PC-9 (cell line): ENCODE measurements at regions not wholly inside any gene's neighbourhood (a gene's known extent, or its start where the extent isn't known, plus 50 kb on each side); places are given as distances from the start of the nearest gene placed in this dataset.

Experiments
- EZH2 ChIP-seq: fragments of 200-600 bp; sonication (generic); IDR thresholded peaks from 2 replicates; pipeline ENCODE4 v1.8.0; 2017; ENCODE audit warnings: antibody characterized with exemption, low read depth
- TF ChIP-seq, protein P1 (sequence below): fragments of 200-600 bp; sonication (generic); conservative IDR thresholded peaks from 2 replicates; pipeline ENCODE4 v1.6.1; 2017; ENCODE audit warnings: mixed run types, antibody characterized with exemption, mild to moderate bottlenecking, moderate library complexity

DNA sequence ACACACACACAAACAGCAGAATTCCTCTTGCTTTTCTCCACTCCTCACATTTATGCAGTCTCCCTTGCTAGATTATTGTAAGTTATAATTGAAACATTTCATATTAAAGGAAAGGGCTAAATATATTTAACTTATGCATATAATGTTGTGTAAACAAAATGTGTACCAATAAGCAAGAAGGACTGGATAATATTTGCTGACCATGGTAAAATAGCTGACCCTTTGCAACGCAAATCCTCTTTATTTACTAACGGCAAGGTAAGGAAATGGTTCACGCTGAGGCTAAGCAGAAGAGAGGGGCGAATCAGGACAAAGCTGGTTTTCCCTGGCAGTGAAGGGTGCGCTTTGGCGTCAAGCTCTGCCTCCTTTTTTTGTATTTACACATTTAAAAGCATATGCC lies 154.2 kb upstream of the IRX4 start:
- TF ChIP-seq, protein P1, sequence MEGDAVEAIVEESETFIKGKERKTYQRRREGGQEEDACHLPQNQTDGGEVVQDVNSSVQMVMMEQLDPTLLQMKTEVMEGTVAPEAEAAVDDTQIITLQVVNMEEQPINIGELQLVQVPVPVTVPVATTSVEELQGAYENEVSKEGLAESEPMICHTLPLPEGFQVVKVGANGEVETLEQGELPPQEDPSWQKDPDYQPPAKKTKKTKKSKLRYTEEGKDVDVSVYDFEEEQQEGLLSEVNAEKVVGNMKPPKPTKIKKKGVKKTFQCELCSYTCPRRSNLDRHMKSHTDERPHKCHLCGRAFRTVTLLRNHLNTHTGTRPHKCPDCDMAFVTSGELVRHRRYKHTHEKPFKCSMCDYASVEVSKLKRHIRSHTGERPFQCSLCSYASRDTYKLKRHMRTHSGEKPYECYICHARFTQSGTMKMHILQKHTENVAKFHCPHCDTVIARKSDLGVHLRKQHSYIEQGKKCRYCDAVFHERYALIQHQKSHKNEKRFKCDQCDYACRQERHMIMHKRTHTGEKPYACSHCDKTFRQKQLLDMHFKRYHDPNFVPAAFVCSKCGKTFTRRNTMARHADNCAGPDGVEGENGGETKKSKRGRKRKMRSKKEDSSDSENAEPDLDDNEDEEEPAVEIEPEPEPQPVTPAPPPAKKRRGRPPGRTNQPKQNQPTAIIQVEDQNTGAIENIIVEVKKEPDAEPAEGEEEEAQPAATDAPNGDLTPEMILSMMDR = no peak
- no peak for TF ChIP-seq EZH2
